AG10803 (cell line): ENCODE measurements at regions not wholly inside any gene's neighbourhood (a gene's known extent, or its start where the extent isn't known, plus 50 kb on each side); places are given as distances from the start of the nearest gene placed in this dataset.

ENCODE experiments used
- DNase-seq: peaks from one replicate; pipeline ENCODE4 v3.0.0; 2010; ENCODE audit warnings: low read depth
- H3K4me3 ChIP-seq: 2 replicates; pipeline ENCODE4 v1.5.1; 2011; ENCODE audit warnings: mild to moderate bottlenecking, low read length, control low read depth
- CTCF ChIP-seq: conservative IDR thresholded peaks from 2 replicates; pipeline ENCODE4 v1.5.1; 2011; ENCODE audit warnings: mild to moderate bottlenecking, low read length, control low read depth, inconsistent platforms

- TF ChIP-seq CTCF = no peak
- DNase-seq = no peak
- no peak overlapping the region for H3K4me3 ChIP-seq
Observed at GRCh38 chr10:3512263-3512662, 272.7 kb downstream of the KLF6 start.

- no peak overlapping the region for H3K4me3 ChIP-seq
- TF ChIP-seq CTCF = no peak
- DNase-seq = no peak
Observed at GRCh38 chr10:3511483-3511882, 273.5 kb downstream of the KLF6 start.

GRCh38 chr10:3510741-3511140 is 274.3 kb downstream of the KLF6 start:
- no peak for DNase-seq
- no peak overlapping the region for H3K4me3 ChIP-seq
- TF ChIP-seq CTCF = no peak

GRCh38 chr10:3509355-3509754 is 275.7 kb downstream of the KLF6 start:
- H3K4me3 ChIP-seq = no peak overlapping the region
- TF ChIP-seq CTCF = no peak
- DNase-seq = no peak

- no peak overlapping the region for H3K4me3 ChIP-seq
- no peak for TF ChIP-seq CTCF
- DNase-seq = no peak
Observed at GRCh38 chr10:3503299-3503698, 281.7 kb downstream of the KLF6 start.

GRCh38 chr10:3502673-3503072 is 282.3 kb downstream of the KLF6 start:
- TF ChIP-seq CTCF = no peak
- H3K4me3 ChIP-seq = no peak overlapping the region
- DNase-seq = no peak

- no peak overlapping the region for H3K4me3 ChIP-seq
- no peak; the same call in 1 of the 2 replicates for TF ChIP-seq CTCF
- peak; percentile 99 for DNase-seq
Observed at GRCh38 chr10:3500408-3500856, 284.6 kb downstream of the KLF6 start.
